Activated CD4-positive, alpha-beta T cell treated with anti-CD3 and anti-CD28 coated beads, Interleukin-2, Interleukin-6, amounts not matched to agents 100 ng/mL and 50 ng/mL, durations not matched to agents 16 hours and 8 hours (primary cell): ENCODE measurements at regions not wholly inside any gene's neighbourhood (a gene's known extent, or its start where the extent isn't known, plus 50 kb on each side); places are given as distances from the start of the nearest gene placed in this dataset.
A peak's percentile ranks its signal among the peaks of the same experiment; 100 is the strongest.

ENCODE experiments used
- DNase-seq: peaks from one replicate; pipeline ENCODE4 v3.0.0-alpha.2; 2020

- no peak for DNase-seq
These were observed 297.9 kb upstream of the EDIL3 start for GRCh38 chr5:84682531-84682930.

- no peak for DNase-seq
These were observed 296.2 kb upstream of the EDIL3 start for GRCh38 chr5:84680908-84681307.

GRCh38 chr5:84673785-84674184, 289.1 kb upstream of the EDIL3 start:
- DNase-seq, result no peak

- no peak for DNase-seq
These were observed 282.9 kb upstream of the EDIL3 start for GRCh38 chr5:84667576-84667975.

- no peak for DNase-seq
These were observed 265.7 kb upstream of the EDIL3 start for GRCh38 chr5:84650429-84650828.

GRCh38 chr5:84647581-84647980, 262.9 kb upstream of the EDIL3 start:
- no peak for DNase-seq

GRCh38 chr5:84642795-84643194, 258.1 kb upstream of the EDIL3 start:
- no peak for DNase-seq

- no peak for DNase-seq
These were observed 257.6 kb upstream of the EDIL3 start for GRCh38 chr5:84642324-84642723.

GRCh38 chr5:84637662-84638375, 253.1 kb upstream of the EDIL3 start:
- no peak for DNase-seq

GRCh38 chr5:84635235-84636055, 250.8 kb upstream of the EDIL3 start:
- DNase-seq, result no peak

GRCh38 chr5:84634256-84634655, 249.6 kb upstream of the EDIL3 start:
- no peak for DNase-seq

- no peak for DNase-seq
These were observed 247.7 kb upstream of the EDIL3 start for GRCh38 chr5:84632418-84632817.

- DNase-seq, result no peak
These were observed 244.2 kb upstream of the EDIL3 start for GRCh38 chr5:84628918-84629317.

- peak; percentile 2 for DNase-seq
These were observed 238.3 kb upstream of the EDIL3 start for GRCh38 chr5:84623019-84623418.

GRCh38 chr5:84622461-84622860, 237.8 kb upstream of the EDIL3 start:
- no peak for DNase-seq

GRCh38 chr5:84618262-84618661, 233.6 kb upstream of the EDIL3 start:
- no peak for DNase-seq

- DNase-seq, result no peak
These were observed 230.2 kb upstream of the EDIL3 start for GRCh38 chr5:84614906-84615305.

- no peak for DNase-seq
These were observed 222.1 kb upstream of the EDIL3 start for GRCh38 chr5:84606784-84607183.

- no peak for DNase-seq
These were observed 220.6 kb upstream of the EDIL3 start for GRCh38 chr5:84605241-84605640.

- no peak for DNase-seq
These were observed 219.0 kb upstream of the EDIL3 start for GRCh38 chr5:84603568-84604185.

- DNase-seq, result no peak
These were observed 217.7 kb upstream of the EDIL3 start for GRCh38 chr5:84602371-84602771.

GRCh38 chr5:84599964-84600363, 215.3 kb upstream of the EDIL3 start:
- no peak for DNase-seq

- DNase-seq, result no peak
These were observed 213.2 kb upstream of the EDIL3 start for GRCh38 chr5:84597904-84598303.

GRCh38 chr5:84590629-84591028, 205.9 kb upstream of the EDIL3 start:
- DNase-seq, result no peak
